SKM-1 treated with dmso at 0.1 percent for 144 hours (cell line): ENCODE measurements at regions not wholly inside any gene's neighbourhood (a gene's known extent, or its start where the extent isn't known, plus 50 kb on each side); places are given as distances from the start of the nearest gene placed in this dataset.

Experiments
- DNase-seq: peaks from one replicate; lab custom pipeline; 2025; ENCODE audit not compliant: unreplicated experiment; lab: John Stamatoyannopoulos, UW

DNA sequence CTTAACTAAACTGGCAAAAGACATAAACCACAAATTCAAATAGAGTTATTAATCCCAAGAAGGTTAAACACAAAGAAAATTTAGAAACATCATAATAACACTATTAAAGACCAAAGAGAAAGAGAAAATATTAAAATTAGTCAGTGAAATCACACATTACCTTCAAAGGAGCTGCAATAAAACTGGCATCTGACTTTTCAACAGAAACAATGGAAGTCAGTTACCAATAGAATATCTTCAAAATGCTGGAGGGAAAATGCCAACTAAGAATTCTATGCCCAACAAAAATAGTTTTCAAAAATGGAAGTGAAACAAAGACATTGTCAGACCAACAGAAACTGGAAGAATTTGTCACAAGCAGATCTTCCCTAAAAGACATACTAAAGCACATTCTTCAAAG is 68.7 kb upstream of the RNF7 start:
- DNase-seq = no peak

DNA sequence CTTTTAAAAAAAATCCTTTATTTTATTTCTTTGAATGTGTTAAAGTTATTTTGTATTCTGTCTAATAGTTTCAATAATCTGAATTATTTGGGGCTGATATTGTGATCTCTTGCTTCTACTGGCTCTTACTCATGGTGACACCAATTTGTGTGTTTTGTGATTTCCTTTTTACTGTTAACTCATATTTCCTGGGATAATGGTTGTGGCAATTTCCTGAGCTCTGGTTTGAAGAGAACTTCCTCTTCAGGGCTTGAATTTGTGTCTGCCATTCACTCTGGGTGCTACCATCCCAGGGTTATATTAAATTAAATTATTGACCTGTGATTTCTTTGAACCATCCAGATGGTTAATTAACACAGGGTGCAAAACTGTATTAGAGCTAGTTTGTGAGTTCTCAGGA is 60.4 kb upstream of the RNF7 start:
- DNase-seq = peak; percentile 54

DNA sequence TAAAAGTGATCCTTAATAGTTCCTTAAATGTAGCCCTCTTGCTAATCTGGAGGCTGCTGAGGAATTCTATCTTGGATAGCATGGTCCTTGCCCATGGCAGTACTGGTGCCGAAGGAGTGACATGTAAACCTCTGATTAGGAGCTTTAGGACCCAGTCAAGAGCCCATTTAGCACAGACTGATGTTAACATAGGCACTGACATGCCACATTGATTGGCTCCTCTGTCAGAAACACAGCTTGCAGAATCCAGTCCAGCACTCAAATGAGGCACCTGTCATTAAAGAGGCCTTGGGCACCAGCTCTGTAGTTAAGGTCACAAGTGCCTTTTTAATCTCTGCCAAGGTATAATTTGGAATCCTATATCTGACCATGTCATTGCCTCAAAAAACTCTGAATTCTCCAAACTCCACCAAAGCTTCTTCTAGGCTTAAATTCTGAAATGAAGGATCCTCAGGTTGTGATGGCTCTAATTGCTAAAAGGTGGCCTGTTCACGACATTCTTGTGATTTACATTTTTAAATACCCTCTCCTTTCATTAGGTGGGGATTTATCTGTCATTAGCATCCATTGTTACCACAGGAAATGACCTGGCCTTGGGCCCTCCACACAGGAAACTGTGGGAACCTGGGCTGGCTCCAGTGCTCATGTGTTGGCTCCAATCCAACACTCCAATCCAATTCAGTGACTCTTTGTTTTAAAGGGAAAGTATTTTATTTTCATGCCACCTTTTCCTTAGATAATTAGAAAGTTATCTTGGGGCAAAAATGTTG is 57.3 kb upstream of the RNF7 start:
- no peak for DNase-seq

DNA sequence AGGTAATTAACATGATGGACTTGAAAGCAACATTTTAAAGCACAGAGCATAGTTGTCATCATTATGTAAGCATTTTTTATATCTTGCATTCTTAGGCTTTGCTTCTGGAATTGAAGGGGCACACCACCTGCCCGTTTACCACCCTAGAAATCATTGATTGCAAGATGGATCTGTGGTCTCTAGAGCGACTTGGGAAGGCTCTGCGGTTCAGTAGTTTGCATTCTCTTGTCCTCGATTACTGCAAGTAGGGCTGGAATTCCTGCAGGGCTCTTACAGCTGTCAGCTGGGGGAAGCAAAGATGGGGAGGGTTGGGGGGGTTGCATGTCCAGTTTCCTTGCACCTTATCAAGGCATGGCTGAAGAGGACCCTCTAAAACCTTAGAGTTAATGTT is 56.7 kb upstream of the RNF7 start:
- no peak for DNase-seq

DNA sequence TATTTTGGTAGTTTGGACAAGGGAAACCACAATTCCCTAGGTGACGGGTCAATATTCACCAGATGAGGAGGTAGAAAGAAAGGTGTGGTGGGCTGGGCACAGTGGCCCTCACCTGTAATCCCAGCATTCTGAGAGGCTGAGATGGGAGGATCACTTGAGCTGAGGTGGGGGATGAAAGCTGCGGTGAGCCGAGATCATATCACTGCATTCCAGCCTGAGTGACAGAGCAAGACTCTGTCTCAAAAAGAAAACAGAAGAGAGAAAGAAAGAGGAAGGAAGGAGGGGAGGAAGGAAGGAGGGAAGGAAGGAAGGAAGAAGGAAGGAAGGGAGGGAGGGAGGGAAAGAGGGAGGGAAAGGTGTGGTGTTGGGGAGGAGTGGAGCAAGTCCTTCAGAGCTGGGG is 56.1 kb upstream of the RNF7 start:
- no peak for DNase-seq

DNA sequence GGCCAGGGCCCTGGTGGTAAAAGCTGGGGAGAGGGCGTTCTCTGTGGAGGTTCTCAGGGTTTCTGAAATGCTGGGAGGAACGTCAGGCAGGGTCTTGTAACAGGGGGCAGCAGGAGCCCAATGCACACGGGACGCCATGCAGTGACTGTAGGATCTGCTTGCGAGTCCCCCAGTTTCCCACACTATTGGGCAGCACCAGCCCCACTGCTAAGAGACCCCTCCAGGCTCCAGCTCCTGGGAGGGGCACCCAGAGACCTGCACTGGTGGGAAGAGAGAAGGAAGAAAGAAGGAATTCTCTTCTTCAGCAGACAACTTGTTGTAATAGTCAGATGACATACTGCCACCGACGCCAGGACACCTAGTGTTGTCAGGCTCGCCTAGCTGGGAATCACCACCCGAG is 55.2 kb upstream of the RNF7 start:
- no peak for DNase-seq

DNA sequence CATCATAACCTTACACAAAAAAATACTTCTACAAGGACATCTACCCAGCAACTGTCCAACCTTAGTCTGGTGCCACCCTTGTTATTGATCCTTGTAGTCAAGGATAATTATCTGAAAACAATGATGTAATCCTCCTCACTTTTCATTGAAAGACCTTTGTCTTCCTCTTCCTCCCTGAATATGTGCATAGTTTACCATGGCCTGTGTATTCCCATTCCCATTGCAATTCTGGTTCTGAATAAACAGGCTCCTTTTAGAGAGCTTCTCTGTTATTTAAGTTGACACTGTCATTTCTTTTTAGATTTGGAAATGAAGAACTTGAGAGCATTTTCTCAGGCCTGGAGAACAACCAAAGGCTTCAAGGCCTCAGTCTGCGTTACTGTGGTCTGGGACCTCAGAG is 53.3 kb upstream of the RNF7 start:
- DNase-seq = peak; percentile 16

DNA sequence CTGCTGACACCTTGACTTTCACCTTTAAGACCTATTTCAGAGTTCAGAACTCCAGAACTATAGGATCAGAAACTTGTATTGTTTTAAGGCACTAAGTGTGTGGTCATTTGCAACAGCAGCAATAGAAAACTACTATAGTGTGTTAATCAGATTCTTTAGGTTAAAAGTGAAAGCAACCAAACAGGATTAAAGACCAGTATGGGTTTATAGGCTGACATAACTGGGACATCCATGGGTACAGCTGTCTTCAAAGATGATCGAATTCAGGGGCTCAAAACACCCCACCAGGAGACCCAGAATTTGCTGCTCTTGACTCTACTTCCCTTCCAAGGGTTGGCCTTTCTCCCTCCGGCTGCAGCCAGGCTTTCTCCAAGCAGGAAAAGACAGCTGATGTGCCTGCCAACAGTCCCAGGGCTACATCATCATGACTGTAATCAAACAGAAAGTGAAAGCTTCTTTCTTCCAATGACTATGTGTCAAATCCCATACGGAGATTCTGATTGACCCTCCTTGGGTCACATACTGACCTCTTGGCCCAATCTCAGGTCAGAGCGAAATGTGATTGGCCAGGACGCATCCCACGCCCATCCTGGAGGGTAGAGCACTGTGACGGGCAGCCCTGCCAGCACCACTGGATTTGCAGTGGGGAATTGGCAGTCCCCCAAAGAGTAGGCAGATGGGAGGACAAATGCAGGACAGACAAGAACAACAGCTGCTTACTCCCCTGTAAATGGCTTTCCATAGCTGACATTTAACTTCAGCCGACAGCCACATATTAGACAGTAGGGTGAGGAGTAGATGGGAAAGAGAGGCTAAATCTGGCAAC is 51.4 kb upstream of the RNF7 start:
- no peak for DNase-seq
